ENCODE measurements at regions not wholly inside any gene's neighbourhood (a gene's known extent, or its start where the extent isn't known, plus 50 kb on each side); places are given as distances from the start of the nearest gene placed in this dataset.

- no peak for TF ChIP-seq CTCF (IDR thresholded peaks at IDR 0.05; ENCODE audit: low read length)
- no peak for TF ChIP-seq EZH2 (optimal IDR thresholded peaks at IDR 0.05; ENCODE audit: low read depth, low read length)
Observed at GRCh38 chr3:99544786-99545281, 93.6 kb upstream of the COL8A1 start.
